SK-N-SH (cell line): ENCODE measurements at regions not wholly inside any gene's neighbourhood (a gene's known extent, or its start where the extent isn't known, plus 50 kb on each side); places are given as distances from the start of the nearest gene placed in this dataset.
"Not testable (repeated sequence)": the region's sequence is repeated elsewhere in the genome, so short reads cannot be mapped to it uniquely, and the experiment has no call there.

Experiments used
- FOXM1 ChIP-seq: IDR thresholded peaks from 2 replicates; pipeline ENCODE4 v1.4.0; 2012; ENCODE audit warnings: low read depth, mild to moderate bottlenecking
- GATA2 ChIP-seq: sonication (generic); formaldehyde crosslinking; IDR thresholded peaks from 2 replicates; pipeline ENCODE4 v1.5.0; 2020; ENCODE audit warnings: mild to moderate bottlenecking, missing genetic modification reagents
- POLR2AphosphoS5 ChIP-seq: IDR thresholded peaks from 2 replicates; pipeline ENCODE4 v1.6.1; 2012; ENCODE audit warnings: low read depth, low read length

- TF ChIP-seq POLR2AphosphoS5; GATA2 (CRISPR knock-in tag); FOXM1: not testable (repeated sequence)
Observed at GRCh38 chr12:94017247-94017646, 131.1 kb upstream of the PLXNC1 start.
